ENCODE measurements at regions not wholly inside any gene's neighbourhood (a gene's known extent, or its start where the extent isn't known, plus 50 kb on each side); places are given as distances from the start of the nearest gene placed in this dataset.

DNA sequence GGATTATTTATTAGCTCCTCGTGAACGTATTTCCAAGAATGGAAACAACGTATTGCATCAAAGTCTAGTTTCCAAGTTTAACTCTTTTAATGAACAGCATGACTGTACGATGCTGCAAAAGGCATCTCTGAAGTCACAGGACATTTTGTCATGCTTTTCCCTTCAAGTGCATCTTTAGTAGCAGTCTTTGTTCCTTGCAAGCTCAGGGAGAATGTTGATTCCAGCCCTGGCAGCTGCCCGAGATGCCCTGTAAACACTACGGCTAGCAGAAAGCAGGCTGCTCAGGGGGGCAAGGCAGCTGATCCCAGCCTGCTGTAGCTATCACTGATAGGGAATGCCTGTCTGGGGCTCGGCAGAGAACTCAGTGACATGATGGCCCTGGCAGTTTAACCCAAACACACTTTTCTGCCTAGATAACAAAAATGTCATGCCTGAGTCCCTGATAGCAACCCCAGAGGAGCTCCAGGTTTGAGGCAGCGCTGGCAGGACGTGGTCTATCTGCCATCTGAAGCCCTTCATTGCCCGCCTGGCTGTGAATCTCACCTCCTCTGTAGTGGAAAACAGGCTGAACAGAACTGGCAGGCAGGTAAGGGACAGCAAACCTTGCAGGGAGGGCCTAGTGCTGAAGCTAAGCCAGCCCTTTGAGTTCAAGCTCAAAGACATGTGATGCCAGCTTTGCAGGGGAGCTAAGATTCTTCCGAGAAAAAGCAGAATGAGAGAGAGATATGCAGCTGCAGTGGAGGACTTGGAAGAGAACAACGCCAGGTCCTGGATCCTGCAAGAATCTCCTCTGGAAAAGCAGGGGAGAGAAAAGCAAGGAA is 264.6 kb downstream of the SNX10 start:
- no peaks in the 10 kb centered on the region for H3K9me3 Mint-ChIP-seq
- H3K4me1 Mint-ChIP-seq, result peaks cover 22% of the 10 kb centered on the region

DNA sequence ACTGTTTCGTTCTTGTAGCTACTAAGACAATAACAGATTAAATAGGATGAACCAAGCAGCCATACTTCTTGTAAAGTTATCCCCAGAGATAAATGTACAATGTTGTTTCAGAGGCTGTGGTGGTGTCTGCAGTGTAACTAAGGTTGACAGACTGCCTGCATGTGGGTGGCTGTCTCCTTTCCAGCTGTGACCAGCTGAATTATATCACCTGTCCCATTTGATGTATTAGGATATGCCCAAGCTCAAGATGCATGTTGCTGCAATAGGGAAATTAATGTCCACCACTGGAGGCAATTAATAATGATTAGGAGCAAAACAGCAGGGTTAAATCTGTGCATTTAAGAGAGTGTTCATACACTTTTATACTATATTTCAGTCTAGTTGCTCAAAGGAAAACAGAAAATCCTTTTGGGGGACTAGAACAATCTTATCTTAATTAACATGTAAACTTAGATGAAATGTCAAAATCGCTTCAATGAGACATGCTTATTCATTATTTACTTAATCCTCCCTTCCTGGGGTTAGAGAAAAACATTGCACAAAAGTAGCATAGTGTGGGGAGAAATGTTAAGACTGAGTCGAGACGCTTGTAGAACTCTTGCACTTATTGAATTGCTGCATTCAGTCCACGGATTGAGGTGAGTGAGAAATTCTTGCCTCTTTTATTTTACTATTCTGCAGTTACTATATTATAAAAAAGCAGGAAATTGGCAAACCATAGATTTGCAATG is 269.0 kb downstream of the SNX10 start:
- H3K36me3 Mint-ChIP-seq (ENCODE audit: low read depth), result peaks cover 4% of the 10 kb centered on the region
- no peaks in the 10 kb centered on the region for H3K27me3 Mint-ChIP-seq (ENCODE audit: low read depth)
- peaks cover 16% of the 10 kb centered on the region for H3K4me1 Mint-ChIP-seq
- H3K9me3 Mint-ChIP-seq, result no peaks in the 10 kb centered on the region
- H3K27ac Mint-ChIP-seq, result peak overlapping the region; percentile 52 to 72 (median 68)
- TF ChIP-seq, protein P1, sequence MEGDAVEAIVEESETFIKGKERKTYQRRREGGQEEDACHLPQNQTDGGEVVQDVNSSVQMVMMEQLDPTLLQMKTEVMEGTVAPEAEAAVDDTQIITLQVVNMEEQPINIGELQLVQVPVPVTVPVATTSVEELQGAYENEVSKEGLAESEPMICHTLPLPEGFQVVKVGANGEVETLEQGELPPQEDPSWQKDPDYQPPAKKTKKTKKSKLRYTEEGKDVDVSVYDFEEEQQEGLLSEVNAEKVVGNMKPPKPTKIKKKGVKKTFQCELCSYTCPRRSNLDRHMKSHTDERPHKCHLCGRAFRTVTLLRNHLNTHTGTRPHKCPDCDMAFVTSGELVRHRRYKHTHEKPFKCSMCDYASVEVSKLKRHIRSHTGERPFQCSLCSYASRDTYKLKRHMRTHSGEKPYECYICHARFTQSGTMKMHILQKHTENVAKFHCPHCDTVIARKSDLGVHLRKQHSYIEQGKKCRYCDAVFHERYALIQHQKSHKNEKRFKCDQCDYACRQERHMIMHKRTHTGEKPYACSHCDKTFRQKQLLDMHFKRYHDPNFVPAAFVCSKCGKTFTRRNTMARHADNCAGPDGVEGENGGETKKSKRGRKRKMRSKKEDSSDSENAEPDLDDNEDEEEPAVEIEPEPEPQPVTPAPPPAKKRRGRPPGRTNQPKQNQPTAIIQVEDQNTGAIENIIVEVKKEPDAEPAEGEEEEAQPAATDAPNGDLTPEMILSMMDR (IDR thresholded peaks at IDR 0.05; ENCODE audit: unreplicated experiment in 3 of 3), result no peak
- H3K4me3 Mint-ChIP-seq, result peak overlapping the region in 2 of 3 experiments; percentile 5 to 43

More for the DNA sequence above, 264.6 kb downstream of the SNX10 start:
- H3K4me3 Mint-ChIP-seq, result no peak overlapping the region
- peaks cover 4% of the 10 kb centered on the region for H3K36me3 Mint-ChIP-seq (ENCODE audit: low read depth)
- TF ChIP-seq, protein P1 (IDR thresholded peaks at IDR 0.05; ENCODE audit: unreplicated experiment in 3 of 3), result no peak
- peak overlapping the region; percentile 59 to 88 (median 80) for H3K27ac Mint-ChIP-seq
- peaks cover 14% of the 10 kb centered on the region for H3K27me3 Mint-ChIP-seq (ENCODE audit: low read depth)

DNA sequence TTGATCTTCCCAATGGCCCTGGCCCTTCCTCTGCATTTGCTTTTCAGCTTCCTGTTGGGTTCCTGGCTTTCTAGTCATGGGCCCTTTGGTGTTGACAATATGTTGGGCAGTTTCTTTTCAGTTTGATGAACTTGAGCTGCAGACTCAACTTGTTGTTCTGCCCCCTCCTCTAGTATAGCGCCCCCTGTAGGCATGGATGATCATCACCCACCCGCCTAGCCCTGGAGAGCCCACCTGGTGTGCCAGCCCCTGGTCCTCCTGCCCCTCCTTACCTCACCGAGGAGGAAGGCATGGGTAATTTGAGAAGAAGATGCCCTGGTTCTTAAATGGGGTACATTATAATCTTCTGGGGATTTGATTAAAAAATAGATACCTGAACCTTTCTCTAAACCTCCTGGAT is 271.2 kb downstream of the SNX10 start:
- no peaks in the 10 kb centered on the region for H3K27me3 Mint-ChIP-seq (ENCODE audit: low read depth)
- H3K4me3 Mint-ChIP-seq, result no peak overlapping the region
- peaks cover 5% of the 10 kb centered on the region for H3K36me3 Mint-ChIP-seq (ENCODE audit: low read depth)
- no peak overlapping the region for H3K27ac Mint-ChIP-seq
- H3K4me1 Mint-ChIP-seq, result peaks cover 12% of the 10 kb centered on the region
- H3K9me3 Mint-ChIP-seq, result peaks cover under 1% of the 10 kb centered on the region
- TF ChIP-seq, protein P1 (IDR thresholded peaks at IDR 0.05; ENCODE audit: unreplicated experiment in 3 of 3), result no peak

DNA sequence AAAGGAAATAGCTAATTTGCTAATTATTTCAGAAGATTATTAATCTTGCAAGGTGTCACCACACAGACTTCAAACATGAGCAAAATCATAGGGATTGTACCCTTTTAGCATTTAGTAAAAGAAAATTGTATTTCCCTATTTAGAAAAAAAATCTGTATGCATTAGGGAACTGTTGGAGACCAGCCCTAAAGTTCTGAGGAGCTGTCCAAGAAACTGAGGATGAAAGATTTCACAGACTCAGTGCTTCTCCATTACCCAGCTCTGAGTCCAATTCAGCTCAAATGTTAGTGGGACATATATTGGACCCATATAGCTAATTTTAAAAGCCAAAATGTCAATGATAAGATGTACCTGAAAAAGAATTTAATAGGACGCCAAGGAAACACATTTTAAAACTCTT is 271.7 kb downstream of the SNX10 start:
- peaks cover 12% of the 10 kb centered on the region for H3K4me1 Mint-ChIP-seq
- TF ChIP-seq, protein P1 (IDR thresholded peaks at IDR 0.05; ENCODE audit: unreplicated experiment in 3 of 3), result no peak
- no peak overlapping the region for H3K27ac Mint-ChIP-seq
- H3K4me3 Mint-ChIP-seq, result no peak overlapping the region
- peaks cover 4% of the 10 kb centered on the region for H3K9me3 Mint-ChIP-seq
- no peaks in the 10 kb centered on the region for H3K27me3 Mint-ChIP-seq (ENCODE audit: low read depth)
- H3K36me3 Mint-ChIP-seq (ENCODE audit: low read depth), result peaks cover 9% of the 10 kb centered on the region

DNA sequence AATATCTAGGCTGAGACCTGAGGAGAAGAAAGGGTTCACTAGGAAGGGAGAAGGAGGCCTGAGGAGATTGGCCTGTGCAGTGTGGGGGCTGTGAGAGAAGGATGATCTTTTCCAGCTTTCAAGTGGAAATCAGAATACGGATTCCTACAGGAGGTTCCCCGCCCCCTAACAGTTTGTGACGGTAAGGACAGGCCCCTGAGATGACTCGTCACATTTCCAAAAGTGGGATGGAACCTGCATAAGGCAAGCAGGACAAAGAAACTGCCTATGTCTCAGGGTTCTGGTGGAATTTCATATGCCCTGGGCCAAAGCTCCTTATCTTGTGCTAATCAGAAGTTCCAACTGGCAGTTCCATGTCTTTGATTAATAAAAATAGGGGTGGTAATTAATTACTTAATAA is 275.6 kb downstream of the SNX10 start:
- H3K27ac Mint-ChIP-seq, result no peak overlapping the region
- H3K4me3 Mint-ChIP-seq, result no peak overlapping the region
- TF ChIP-seq, protein P1 (IDR thresholded peaks at IDR 0.05; ENCODE audit: unreplicated experiment in 3 of 3), result no peak
- H3K36me3 Mint-ChIP-seq (ENCODE audit: low read depth), result peaks cover 17% of the 10 kb centered on the region
- H3K27me3 Mint-ChIP-seq (ENCODE audit: low read depth), result peaks cover 4% of the 10 kb centered on the region
- H3K4me1 Mint-ChIP-seq, result no peaks in the 10 kb centered on the region
- H3K9me3 Mint-ChIP-seq, result peaks cover 20% of the 10 kb centered on the region
